ENCODE measurements at regions not wholly inside any gene's neighbourhood (a gene's known extent, or its start where the extent isn't known, plus 50 kb on each side); places are given as distances from the start of the nearest gene placed in this dataset.

DNA sequence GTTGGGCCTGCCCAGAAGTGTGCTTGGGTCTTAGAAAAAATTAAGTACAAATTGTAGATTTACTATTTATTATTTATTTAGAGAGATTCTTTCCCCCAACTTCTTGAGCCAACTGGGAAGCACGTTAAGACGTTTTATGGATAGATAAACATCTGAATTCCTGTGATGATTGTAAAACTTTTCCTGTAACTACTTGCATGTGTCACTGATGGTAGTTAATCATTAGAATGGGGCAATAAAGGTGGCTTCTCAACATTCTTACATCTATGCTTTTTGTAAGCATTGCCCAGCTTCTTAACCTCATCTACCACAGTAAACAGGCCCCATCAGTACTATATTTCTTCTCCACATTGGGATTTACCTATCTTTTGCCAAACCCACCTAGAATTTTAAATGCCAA is 559.8 kb downstream of the LMO4 start:
- no peak for DNase-seq

DNA sequence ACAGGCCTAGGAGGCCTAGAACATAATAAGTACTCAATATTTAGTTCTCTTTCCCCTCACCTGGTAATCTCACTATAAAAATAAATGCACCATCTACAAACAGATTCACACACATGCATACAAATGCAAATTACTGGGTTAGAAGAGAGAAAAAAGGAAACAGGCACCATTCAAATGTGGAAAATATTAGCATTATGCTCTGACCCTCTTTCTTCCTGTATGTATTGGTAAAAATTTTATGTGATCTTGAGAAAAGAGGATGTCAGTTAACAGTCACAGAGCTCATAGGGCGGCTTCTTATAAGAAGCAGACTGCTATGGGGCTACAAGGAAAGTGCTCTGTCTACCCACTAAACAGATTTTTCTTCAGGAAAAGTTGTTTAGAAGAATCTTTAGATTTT is 565.4 kb downstream of the LMO4 start:
- no peak for DNase-seq

DNA sequence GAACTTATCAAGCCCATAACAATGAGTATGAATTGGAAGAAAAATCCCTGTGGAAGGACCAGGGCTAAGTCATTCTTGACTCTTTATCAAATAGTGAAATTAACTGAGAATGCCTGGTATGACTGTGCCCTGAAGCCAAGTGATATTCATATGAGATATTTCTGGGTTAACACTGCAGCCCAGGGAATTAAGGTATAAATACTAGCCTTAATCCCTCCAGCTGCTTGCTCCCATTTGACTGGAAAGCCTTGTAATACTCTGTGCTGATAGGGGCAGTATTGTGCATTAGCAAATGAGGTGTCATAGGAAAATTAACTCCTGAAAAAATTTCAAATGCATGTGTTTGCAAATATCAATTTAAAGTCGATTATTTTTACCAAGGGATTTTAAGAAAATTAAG is 568.8 kb downstream of the LMO4 start:
- no peak for DNase-seq

DNA sequence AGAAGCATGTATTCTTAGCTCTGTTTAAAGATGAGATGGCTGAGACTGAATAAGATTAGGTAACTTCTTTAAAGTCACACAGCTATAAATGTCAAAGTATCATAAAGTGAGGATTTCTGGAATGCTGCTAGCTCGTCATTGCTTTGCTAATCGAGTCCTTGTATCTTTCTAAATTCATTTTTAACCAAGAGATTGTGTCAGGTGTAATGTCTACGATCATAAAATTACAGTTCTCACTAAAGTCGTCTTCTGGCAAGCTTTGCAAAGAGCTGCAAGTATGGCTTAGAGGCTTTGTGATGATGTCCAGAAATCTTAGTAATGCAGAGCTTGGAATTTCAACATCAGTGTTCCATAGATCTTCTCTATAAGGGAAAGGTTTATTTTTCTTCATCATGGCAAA is 569.8 kb downstream of the LMO4 start:
- DNase-seq = no peak

DNA sequence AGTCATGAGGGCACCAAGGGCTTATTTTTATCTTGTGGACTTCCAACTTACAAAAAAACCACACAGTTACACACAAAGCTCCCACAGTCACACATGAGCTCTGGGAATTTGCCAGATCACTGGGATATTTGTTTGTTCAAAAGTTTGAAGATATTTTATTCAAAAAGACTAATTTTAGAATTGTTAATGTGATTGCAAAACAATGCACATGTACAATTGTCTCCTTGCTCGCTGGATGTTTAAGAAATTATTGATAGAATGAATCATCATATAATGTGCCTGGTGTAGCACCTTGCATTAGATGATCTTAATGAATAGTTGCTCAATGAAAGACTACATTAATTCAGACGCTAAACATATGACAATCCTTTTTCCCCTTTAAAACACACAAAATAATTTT is 570.3 kb downstream of the LMO4 start:
- DNase-seq = no peak

DNA sequence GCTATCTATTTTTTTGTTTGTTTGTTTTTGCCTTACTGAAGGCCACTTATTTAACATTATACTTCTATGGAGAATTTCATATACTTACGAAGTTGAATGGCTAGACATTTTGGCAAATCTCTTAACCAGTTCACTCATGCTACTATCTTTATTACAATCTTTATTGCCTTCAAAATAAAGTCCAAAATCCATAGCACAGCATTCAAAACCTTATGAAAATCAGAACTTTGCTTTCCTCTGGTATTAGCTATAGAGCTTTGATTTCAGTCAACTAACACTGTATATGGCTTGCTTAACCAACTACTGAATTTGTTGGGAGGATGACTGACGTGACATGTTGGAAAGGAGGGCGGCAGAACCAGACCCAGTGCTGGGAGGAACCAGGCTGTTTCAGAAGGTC is 571.1 kb downstream of the LMO4 start:
- DNase-seq = no peak

DNA sequence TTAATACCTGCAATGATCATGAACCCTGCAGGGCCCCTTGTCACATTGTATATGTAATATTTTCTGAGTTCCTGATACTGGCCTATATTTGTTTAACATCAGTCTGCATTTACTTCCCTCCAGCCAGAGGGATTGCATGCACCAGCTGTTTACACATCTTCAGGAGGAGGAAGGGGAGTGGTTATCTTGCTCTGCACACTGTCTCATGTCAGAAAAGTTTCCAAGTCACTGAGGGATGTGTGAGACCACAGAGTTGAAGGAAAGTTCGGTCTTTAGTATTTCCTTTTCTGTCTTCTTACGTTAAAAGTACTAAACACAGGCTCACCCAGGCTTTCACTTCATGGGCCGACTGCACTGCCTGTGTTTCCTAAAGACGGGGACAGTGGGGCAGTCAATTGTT is 574.1 kb downstream of the LMO4 start:
- DNase-seq = no peak

DNA sequence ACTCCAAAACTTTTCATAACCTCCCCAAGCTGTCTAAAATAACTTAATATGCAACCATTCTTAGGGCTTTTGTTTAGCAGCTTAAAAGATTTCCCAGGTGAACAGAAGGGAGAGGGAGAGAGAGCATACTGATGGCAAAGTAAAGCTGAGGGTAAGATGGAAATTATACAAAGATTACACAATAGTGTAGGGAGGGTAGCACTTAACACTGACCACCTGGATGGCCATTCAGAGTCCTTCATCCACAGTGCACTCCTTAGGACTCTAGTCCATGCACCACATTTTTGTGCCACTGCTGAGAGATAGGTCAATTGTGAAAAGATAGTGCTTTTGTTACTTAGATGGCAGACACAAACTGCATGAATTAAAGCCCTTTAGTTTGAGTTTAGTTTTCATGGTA is 574.6 kb downstream of the LMO4 start:
- no peak for DNase-seq

DNA sequence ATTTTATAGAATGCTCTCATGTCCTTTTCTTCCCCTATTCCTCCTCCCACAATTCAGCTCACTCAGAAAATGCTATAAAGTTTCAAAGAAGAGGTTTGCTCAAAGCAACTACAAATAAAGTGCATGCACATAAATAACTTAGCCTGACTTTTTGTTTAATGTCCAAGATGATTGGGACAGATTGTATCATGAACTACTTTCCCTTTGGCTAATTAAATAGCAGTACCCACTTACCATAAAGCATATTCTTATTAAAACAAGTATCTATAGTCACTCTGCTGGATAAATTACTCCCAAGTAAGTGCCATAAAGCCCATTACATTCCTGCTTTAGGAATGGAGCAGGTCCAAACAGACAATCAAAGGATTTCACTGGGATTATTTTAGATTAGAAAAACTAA is 576.0 kb downstream of the LMO4 start:
- DNase-seq = no peak

DNA sequence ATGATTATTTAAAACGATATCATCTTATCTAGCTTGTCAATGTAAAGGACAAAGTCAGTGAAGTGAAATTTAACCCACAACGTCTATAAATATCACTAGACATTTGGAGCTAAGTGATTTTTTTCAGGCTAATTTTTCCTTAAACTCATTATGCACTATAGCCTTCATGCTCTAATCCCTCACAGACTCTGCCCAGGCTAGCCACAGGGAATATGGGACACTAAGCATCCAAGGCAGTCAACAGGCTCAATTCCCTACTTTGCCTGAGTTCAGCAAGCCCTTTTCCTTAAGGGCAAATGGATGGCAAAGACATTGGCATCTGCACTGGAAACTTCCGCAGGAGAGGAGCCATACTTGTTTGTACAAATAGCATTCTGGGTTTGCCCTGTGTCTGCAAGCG is 577.0 kb downstream of the LMO4 start:
- no peak for DNase-seq

DNA sequence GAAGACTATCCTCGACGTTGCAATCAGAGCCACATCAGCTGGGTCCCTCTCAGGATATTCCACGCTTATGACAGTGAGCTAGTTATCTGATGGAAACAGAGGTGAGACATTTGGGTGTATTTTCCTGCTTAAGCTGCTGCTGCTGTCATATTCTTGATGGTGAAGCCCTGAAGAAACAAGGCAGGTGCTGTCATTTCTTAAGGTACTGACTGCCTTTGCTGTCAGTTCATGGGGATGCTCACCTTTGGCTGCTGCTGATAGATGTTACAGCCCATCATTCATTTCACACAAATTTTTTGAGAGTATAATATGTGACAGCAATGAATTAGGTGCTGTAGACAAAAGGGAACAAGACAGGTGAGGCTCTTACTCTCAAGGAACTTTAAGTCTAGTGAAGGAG is 577.4 kb downstream of the LMO4 start:
- DNase-seq = no peak

DNA sequence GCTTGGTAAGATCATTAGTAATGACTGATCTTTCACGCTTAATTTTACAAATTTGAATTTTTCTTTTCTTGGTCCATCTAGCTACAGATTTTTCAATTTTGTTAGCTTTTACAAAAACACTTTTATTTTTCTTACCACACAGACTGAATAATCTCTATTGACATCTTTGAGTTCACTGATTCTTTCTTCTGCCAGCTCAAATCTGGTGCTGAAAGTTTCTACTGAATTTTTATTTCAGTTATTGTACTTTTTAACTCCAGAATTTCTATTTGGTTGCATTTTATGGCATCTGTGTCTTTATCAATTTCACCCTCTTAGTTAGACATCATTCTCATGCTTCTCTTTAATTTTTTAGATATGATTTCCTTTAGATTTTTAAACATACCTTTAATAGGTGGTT is 584.7 kb downstream of the LMO4 start:
- no peak for DNase-seq

DNA sequence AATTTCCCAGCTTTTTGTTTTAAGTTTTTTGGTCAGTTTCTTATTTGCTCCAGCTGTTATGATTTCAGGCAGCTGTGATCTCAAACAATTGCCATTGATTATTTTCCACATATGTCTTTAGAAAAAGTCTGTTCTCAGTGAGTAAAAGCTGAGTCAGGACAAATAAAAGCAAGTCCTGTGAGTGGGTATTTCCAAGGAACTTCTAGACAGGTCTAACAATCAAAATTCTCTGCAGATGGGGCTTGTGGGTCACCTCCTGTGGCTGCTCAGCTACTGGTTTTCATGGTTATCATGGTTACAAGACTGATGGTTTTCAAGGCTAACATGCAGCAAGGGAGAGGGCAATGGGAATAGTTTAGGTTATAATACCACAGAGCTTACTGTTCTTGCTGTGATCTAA is 585.7 kb downstream of the LMO4 start:
- no peak for DNase-seq

DNA sequence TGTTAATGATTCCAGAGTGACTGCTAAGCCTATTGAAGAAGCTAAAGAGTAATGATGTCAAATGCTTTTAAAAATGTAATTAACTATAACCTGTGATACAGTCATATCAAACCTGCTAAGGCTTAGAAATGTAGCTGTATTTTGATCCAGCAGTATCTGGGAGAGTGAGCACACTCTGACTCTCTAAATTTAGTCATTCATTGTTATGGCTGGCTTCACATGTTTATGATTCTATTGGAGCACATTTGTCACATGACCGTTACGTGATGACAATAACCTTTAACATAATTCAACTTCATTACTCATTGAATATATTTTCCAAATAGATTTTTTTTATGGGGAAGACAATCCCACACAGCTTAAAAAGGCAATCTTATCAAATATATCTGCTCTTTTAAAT is 587.1 kb downstream of the LMO4 start:
- no peak for DNase-seq

DNA sequence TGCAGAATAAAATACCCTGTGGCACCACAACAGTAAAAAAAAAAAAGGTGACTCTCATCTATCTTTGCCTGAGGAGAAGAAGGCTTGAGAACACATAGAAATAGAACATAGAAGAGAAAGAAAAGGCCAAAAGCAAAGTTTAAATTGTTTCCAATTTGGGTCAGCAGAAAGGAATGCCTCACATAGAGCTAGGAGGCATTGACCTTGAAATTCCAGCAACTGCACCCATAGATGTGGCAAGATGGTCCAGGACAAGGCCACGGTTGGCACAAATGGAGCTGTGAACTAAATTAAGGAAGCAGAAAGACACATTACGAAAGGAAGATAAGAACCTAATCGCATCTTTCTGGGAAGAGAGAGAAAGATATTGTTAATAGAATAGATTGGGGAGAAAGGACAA is 588.3 kb downstream of the LMO4 start:
- DNase-seq = no peak

DNA sequence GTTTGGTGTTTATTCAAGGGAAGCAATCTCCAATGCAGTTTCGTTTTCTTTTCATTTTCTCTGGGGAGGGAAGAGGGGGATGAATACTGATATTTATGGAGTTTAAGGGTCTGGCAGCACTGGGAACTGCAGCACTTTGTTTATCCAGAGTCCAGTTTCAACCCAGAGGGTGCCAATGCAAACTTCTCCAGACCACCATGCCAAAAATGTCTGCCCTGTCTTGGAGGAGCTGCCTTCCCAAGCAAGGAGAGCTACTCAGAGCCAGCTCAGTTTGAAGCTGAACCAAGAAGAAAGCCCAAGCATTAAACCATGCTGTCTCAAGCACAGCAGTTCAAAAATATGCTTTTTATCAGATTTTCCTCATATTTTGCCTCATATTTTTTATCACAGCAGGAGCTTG is 589.7 kb downstream of the LMO4 start:
- no peak for DNase-seq

DNA sequence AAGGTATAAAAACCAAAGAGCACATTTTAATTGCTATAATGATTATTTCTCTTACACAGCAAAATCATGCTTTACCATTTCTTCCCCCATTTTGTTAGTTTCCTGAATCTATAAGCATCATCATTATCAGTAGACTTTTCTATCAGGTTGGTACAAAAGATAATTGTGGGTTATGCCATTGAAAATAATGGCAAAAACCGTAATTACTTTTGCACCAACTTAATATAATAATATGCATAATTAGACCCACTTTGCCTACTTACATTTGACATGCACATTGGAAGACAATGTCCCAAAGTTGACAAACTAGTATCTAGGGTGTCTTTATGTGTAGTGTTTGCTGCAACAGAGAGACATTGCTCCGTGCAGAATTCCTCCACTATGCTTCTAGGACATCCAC is 594.2 kb downstream of the LMO4 start:
- DNase-seq = no peak

DNA sequence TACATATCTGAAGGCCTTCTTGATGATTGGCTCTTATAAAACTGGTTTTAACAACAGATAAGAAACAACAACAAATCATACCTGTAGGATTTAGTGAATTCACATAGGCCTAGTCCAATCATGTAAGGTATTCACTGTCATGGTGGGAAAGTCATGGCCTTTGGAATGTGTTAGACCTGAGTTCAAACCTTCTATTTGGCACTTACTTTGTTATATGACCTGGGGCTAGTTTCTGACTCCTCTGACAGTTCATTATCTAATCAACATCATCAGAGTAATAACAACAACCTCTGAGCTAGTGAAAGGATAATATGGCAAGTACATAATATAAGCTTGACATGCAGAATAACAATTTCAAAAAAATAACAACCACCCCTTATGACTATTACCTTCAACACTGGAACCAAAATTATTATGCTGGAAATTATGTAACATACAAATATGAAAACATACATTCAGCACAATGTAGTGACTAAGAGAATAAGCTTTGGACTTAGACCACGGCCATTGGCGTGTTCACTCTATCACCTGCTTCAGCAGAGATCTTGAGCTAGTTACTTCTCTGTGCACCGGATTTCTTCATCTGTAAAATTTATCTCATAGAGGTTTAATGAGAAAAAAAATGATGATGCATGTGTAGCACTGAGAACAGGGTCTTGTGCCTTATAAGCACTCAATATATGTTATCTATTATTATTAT is 597.6 kb downstream of the LMO4 start:
- DNase-seq = no peak

DNA sequence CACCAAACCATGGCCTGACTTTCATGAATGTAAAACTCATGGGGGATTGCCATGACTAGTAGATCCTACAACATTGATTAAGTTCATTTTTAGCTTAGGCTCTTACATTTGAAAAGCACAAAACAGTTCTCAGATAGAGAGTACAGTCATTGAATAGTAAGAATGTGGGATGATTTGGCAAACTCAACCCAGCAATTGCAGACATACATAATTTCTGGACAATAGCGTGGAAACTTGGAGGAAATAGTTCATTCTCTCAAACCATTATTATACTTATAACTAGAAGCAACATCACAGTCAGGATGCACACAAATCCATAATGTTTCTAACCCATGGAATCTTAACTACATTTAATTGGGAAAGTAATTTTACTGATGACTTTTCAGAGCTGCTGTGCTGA is 598.2 kb downstream of the LMO4 start:
- no peak for DNase-seq

DNA sequence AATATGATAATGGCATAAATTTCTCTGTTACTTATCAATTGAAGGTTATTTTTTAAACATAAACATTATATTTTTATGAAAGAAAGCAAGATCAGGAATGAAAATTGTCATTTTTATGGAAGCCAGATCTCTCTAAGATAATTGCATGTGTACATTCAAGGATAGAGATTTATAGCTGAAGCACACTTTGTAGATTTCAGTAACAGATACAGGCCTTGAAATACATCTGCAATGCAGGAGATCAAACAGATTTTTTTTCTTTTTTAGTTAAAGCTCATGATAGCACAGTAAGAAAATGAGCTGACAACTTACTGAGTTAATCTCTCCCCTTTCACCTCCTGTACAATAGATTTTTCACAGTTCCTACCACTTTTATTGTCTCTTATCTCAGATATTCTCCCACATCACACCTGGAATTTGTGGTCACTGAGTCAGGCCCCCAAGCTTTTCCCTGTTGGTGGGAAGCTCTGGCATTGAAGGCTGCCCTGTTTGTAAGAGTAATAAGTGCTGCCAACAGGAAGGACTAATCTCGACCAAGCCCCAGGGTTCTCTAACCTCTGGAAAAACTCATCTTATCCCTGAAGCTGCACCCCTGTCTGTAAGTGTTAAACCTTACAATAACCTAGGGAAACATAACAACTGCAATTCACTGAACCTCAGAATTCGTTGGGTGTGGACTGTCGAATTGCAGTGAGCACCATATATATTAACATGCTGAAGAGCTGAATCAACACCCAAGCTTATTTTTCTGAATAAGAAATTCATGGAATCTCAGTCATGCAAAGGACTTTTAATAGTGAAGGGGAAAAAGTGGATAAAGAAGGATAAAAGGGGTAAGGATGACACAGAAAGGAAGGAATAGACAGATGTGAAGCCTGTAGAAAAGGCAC is 599.0 kb downstream of the LMO4 start:
- DNase-seq = no peak

DNA sequence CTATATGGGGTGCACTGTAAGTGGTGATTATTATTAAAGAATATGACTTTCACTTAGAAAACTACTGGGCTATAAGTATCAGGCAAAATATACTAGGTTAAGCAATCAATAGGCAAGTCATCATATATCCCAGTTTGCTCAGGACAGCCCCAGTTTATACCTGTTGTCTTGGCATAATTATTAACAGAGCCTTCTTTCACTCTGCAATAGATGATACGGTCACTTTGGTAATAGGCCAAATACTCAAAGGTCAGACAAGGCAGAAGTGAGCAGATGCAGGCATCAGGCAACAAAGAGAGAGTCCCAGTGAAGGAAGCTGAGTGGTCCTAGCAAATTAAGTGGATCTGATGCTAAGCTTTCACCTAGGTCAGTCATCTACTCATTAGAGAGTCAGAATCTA is 599.9 kb downstream of the LMO4 start:
- DNase-seq = no peak

DNA sequence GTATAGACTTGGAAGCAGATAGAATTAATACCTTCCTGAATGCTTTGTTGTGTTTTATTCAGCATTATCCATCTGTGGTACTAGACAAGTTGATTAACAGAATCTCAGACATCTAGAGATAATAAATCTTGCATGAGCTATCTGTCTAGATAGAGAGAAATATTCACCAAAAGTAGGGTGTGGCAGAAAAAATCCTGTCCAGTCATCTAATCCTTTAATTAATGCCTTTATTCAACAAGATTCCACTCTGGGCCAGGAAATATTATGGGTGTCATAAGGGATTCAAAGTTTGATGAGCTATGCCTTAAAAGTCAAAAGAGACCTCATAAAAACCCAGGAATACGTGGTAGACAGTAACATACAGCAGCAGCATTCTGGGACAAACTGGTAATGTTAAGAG is 601.2 kb downstream of the LMO4 start:
- no peak for DNase-seq

DNA sequence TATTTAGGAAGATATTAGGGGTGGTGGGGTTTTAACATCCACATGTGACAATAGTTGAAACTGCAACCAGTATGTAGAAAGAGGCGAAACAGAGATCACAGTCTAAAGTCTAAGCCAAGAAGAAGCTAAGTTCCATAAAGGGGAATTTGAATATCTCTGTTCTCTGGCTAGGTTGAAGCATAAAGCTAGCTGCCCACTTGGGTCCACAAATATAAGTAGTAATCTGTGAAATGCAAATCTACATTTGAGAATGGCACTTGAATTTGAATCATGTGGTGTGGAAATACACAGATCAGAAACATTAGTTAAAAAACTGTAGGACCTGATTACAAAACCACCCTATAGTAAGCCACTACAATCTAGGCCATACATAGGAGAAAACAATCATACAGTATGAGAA is 602.1 kb downstream of the LMO4 start:
- no peak for DNase-seq

DNA sequence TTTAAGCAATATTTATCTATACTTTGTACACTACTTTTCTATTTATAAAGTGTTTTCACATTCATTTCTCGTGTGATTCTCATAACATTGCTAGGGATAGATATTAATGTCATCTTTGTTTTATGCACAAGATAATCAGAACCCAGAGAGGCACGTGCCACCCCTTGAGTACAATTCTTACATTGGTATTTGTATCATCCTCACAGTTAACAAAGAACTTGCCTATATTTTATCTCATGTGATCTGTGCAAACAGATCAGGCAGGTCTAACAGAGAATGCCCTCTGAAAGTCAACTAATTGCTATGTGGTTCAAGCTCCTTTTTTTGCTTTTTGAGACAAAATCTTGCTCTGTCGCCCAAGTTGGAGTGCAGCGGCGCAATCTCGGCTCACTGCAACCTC is 604.5 kb downstream of the LMO4 start:
- DNase-seq = no peak

DNA sequence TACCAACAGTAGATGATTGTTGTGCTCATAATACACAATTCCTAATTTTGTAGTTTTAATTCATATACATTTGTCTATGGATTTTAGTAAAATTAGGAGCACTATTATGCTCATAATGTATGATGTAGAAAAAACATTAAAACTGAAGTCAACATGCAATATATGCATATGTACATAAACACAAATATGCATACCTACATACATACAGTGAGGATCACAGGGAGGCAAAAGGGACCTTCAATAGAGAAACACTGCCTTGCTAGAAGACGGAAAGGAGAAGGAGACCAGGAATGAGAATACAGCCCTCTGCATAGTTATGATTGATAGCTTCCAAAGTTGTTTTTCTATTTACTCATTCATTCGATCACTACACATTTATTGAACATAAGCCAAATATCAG is 606.5 kb downstream of the LMO4 start:
- no peak for DNase-seq

Measured in activated CD4-positive, alpha-beta T cell treated with anti-CD3 and anti-CD28 coated beads for 4 hours (primary cell).